ENCODE measurements at regions not wholly inside any gene's neighbourhood (a gene's known extent, or its start where the extent isn't known, plus 50 kb on each side); places are given as distances from the start of the nearest gene placed in this dataset.

- no peak for TF ChIP-seq CTCF (conservative IDR thresholded peaks at IDR 0.05 in 1 of 2, IDR thresholded peaks at IDR 0.05 in 1 of 2; ENCODE audit: low read depth in 1 of 2, low read length in 2 of 2)
- no peak for TF ChIP-seq EZH2 (IDR thresholded peaks at IDR 0.05; ENCODE audit: low read length, missing control alignments)
Observed at GRCh38 chr12:90250766-90251165, 542.1 kb upstream of the ATP2B1 start.
